ENCODE measurements at regions not wholly inside any gene's neighbourhood (a gene's known extent, or its start where the extent isn't known, plus 50 kb on each side); places are given as distances from the start of the nearest gene placed in this dataset.

- no peak for TF ChIP-seq CTCF (IDR thresholded peaks at IDR 0.05; ENCODE audit: insufficient read depth, low read depth, low read length, missing control alignments)
- DNase-seq (ENCODE audit: low read depth) = no peak
- no peak overlapping the region for H3K4me3 ChIP-seq (ENCODE audit: low read depth, low read length)
These were observed 55.8 kb downstream of the KCNE4 start for GRCh38 chr2:223107825-223108224.

GRCh38 chr2:223108351-223109050, 56.5 kb downstream of the KCNE4 start:
- H3K4me3 ChIP-seq (ENCODE audit: low read depth, low read length) = no peak overlapping the region
- no peak for TF ChIP-seq CTCF (IDR thresholded peaks at IDR 0.05; ENCODE audit: insufficient read depth, low read depth, low read length, missing control alignments)
- DNase-seq (ENCODE audit: low read depth) = no peak

DNA sequence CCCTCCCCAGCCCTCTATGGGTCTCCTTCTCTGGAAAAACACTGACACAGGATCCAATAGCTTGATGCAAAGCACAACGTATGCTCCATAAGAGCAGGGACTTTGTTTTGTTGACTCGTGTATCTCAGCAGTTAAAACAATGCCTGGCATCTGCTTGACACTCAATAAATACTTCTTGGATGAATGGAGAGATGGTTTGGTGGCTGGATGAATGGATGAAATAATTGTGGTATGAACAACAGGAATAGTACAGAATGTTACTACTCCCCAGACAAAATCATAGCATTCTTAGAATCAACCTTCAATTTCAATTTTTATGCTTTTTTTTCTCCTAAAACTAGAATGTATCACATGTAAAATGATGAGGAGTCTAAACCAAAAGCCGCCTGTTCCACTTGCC, 57.4 kb downstream of the KCNE4 start:
- H3K4me3 ChIP-seq (ENCODE audit: low read depth, low read length) = no peak overlapping the region
- no peak for DNase-seq (ENCODE audit: low read depth)
- TF ChIP-seq CTCF (IDR thresholded peaks at IDR 0.05; ENCODE audit: insufficient read depth, low read depth, low read length, missing control alignments) = no peak

DNA sequence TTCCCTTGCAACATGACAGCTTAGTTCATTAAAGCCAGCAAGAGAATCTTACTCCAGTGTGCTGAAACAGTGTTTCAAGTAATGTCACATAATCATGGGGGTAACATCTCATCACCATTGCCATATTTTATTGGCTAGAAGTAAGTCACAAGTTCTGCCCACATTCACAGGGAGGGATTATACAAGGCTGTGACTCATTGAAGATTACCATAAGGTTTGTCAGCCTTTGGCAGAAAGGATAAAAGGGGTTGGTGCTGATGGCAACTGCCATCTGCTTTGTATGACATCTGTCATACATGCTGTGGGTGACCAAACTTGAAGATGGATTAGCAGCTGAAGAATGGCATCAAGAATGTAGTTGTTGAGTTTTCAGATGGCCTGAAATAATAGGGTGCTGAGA, 61.2 kb downstream of the KCNE4 start:
- H3K4me3 ChIP-seq (ENCODE audit: low read depth, low read length) = no peak overlapping the region
- TF ChIP-seq CTCF (IDR thresholded peaks at IDR 0.05; ENCODE audit: insufficient read depth, low read depth, low read length, missing control alignments) = no peak
- no peak for DNase-seq (ENCODE audit: low read depth)

DNA sequence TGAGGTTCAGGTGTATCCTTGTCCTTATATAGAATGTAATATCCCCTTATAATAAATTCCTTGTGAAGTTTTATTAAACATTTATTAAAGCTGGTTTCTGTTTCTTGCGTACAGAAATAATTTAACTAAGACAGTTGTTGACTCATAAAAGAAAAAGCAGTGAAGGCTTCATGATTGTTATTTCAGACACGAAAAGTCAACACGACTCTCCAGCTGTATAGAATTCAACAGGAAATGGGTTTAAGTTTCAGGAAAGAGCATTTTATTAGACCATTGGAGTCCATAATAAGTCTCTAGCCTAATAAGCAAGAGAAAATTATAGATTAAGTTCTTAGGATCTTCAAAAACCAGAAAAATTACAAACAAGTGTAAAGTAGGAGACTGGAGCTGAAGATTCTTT, 62.2 kb downstream of the KCNE4 start:
- no peak for TF ChIP-seq CTCF (IDR thresholded peaks at IDR 0.05; ENCODE audit: insufficient read depth, low read depth, low read length, missing control alignments)

GRCh38 chr2:223114917-223115316, 62.9 kb downstream of the KCNE4 start:
- H3K4me3 ChIP-seq (ENCODE audit: low read depth, low read length) = no peak overlapping the region
- DNase-seq (ENCODE audit: low read depth) = no peak
- TF ChIP-seq CTCF (IDR thresholded peaks at IDR 0.05; ENCODE audit: insufficient read depth, low read depth, low read length, missing control alignments) = no peak

More for the DNA sequence above, 62.2 kb downstream of the KCNE4 start:
- DNase-seq (ENCODE audit: low read depth) = no peak
- H3K4me3 ChIP-seq (ENCODE audit: low read depth, low read length) = no peak overlapping the region

- DNase-seq (ENCODE audit: low read depth) = no peak
- no peak overlapping the region for H3K4me3 ChIP-seq (ENCODE audit: low read depth, low read length)
- no peak for TF ChIP-seq CTCF (IDR thresholded peaks at IDR 0.05; ENCODE audit: insufficient read depth, low read depth, low read length, missing control alignments)
These were observed 65.5 kb downstream of the KCNE4 start for GRCh38 chr2:223117533-223117932.
